NCI-H69 (cell line): ENCODE measurements at regions not wholly inside any gene's neighbourhood (a gene's known extent, or its start where the extent isn't known, plus 50 kb on each side); places are given as distances from the start of the nearest gene placed in this dataset.
"Not testable (repeated sequence)": the region's sequence is repeated elsewhere in the genome, so short reads cannot be mapped to it uniquely, and the experiment has no call there.

ENCODE experiments used
- DNase-seq: peaks from one replicate; lab custom pipeline; 2025; lab: John Stamatoyannopoulos, UW

GRCh38 chr12:125996443-125996842 is 931.2 kb downstream of the AACS start:
- no peak for DNase-seq

- no peak for DNase-seq
Measured at GRCh38 chr12:125999628-126000027, 934.4 kb downstream of the AACS start.

GRCh38 chr12:126019385-126019784 is 954.1 kb downstream of the AACS start:
- no peak for DNase-seq

- no peak for DNase-seq
Measured at GRCh38 chr12:126021675-126022074, 956.4 kb downstream of the AACS start.

- no peak for DNase-seq
Measured at GRCh38 chr12:126027825-126028224, 962.6 kb downstream of the AACS start.

GRCh38 chr12:126030573-126030972 is 965.3 kb downstream of the AACS start:
- no peak for DNase-seq

- DNase-seq, result peak; percentile 17
Measured at GRCh38 chr12:126033751-126034150, 968.5 kb downstream of the AACS start.

GRCh38 chr12:126036348-126036747 is 971.1 kb downstream of the AACS start:
- DNase-seq, result no peak

- no peak for DNase-seq
Measured at GRCh38 chr12:126038434-126038833, 973.2 kb downstream of the AACS start.

- DNase-seq, result no peak
Measured at GRCh38 chr12:126040307-126040706, 975.1 kb downstream of the AACS start.

- DNase-seq, result no peak
Measured at GRCh38 chr12:126042286-126042685, 977.1 kb downstream of the AACS start.

GRCh38 chr12:126049501-126049900 is 984.3 kb downstream of the AACS start:
- not testable (repeated sequence) for DNase-seq

GRCh38 chr12:126051611-126052107 is 986.4 kb downstream of the AACS start:
- peak; percentile 82 for DNase-seq

GRCh38 chr12:126055521-126055920 is 990.3 kb downstream of the AACS start:
- peak; percentile 52 for DNase-seq

- peak; percentile 32 for DNase-seq
Measured at GRCh38 chr12:126061777-126062176, 996.5 kb downstream of the AACS start.

- no peak for DNase-seq
Measured at GRCh38 chr12:126064028-126064427, 998.8 kb downstream of the AACS start.

- peak; percentile 59 for DNase-seq
Measured at GRCh38 chr12:126067626-126068329, 1002.5 kb downstream of the AACS start.

- peak; percentile 62 for DNase-seq
Measured at GRCh38 chr12:126069549-126070165, 1004.4 kb downstream of the AACS start.

- DNase-seq, result no peak
Measured at GRCh38 chr12:126076515-126076914, 1011.3 kb downstream of the AACS start.

GRCh38 chr12:126083926-126084325 is 1018.7 kb downstream of the AACS start:
- no peak for DNase-seq

- no peak for DNase-seq
Measured at GRCh38 chr12:126084480-126084879, 1019.2 kb downstream of the AACS start.

GRCh38 chr12:126086242-126086641 is 1021.0 kb downstream of the AACS start:
- no peak for DNase-seq

- no peak for DNase-seq
Measured at GRCh38 chr12:126087692-126088091, 1022.5 kb downstream of the AACS start.

- no peak for DNase-seq
Measured at GRCh38 chr12:126093908-126094307, 1028.7 kb downstream of the AACS start.
